OCI-LY3 (cell line): ENCODE measurements at regions not wholly inside any gene's neighbourhood (a gene's known extent, or its start where the extent isn't known, plus 50 kb on each side); places are given as distances from the start of the nearest gene placed in this dataset.

Source experiments
- CTCF ChIP-seq: fragments of 200-600, 300-600 bp; sonication (generic); IDR thresholded peaks from 2 replicates; pipeline ENCODE4 v1.5.1; 2014; ENCODE audit warnings: antibody characterized with exemption, low read length, low read depth
- EZH2phosphoT487 ChIP-seq: fragments of 200-600 bp; shearing (Covaris generic); IDR thresholded peaks from 2 replicates; pipeline ENCODE4 v1.6.1; 2018; ENCODE audit warnings: antibody characterized with exemption, mixed run types, low read depth

- TF ChIP-seq CTCF (no peak), EZH2phosphoT487 (no peak)
These were observed 333.5 kb downstream of the DEPDC1B start for GRCh38 chr5:60366489-60366888.
